Subcutaneous abdominal adipose tissue (tissue), 5 donors: ENCODE measurements at regions not wholly inside any gene's neighbourhood (a gene's known extent, or its start where the extent isn't known, plus 50 kb on each side); places are given as distances from the start of the nearest gene placed in this dataset.
"Not testable (repeated sequence)": the region's sequence is repeated elsewhere in the genome, so short reads cannot be mapped to it uniquely, and the experiment has no call there.

Source experiments
- H3K27ac ChIP-seq: one replicate; pipeline ENCODE4 v1.7.0; 2013; ENCODE audit warnings: low read depth, mild to moderate bottlenecking, inconsistent platforms, low read length, moderate library complexity
- H3K27me3 ChIP-seq, 5 donors: one replicate each; pipeline ENCODE4 v1.7.0; 2013; ENCODE audit warnings: low read length in 5 of 5, inconsistent platforms in 1 of 5; ENCODE audit not compliant: control insufficient read depth in 5 of 5, insufficient read depth in 4 of 5
- H3K36me3 ChIP-seq, 5 donors: one replicate each; pipeline ENCODE4 v1.7.0; 2013; ENCODE audit warnings: low read length in 5 of 5; ENCODE audit not compliant: control insufficient read depth in 5 of 5, insufficient read depth in 5 of 5
- H3K4me1 ChIP-seq, 5 donors: one replicate each; pipeline ENCODE4 v1.7.0; 2013; ENCODE audit warnings: low read length in 5 of 5, mild to moderate bottlenecking in 3 of 5, moderate library complexity in 1 of 5; ENCODE audit not compliant: control insufficient read depth in 5 of 5, insufficient read depth in 5 of 5
- H3K4me3 ChIP-seq, 5 donors: one replicate each; pipeline ENCODE4 v1.7.0; 2013; ENCODE audit warnings: low read length in 5 of 5, low read depth in 1 of 5
- H3K9ac ChIP-seq, 5 donors: one replicate each; pipeline ENCODE4 v1.7.0; 2013; ENCODE audit warnings: low read length in 5 of 5, mild to moderate bottlenecking in 4 of 5, moderate library complexity in 3 of 5
- H3K9me3 ChIP-seq, 5 donors: one replicate each; pipeline ENCODE4 v1.7.0; 2013; ENCODE audit warnings: low read length in 5 of 5; ENCODE audit not compliant: control insufficient read depth in 5 of 5
- donor health status: healthy.
- donor health status: healthy.
- donor health status: healthy.
- donor health status: healthy.
- donor health status: healthy.

DNA sequence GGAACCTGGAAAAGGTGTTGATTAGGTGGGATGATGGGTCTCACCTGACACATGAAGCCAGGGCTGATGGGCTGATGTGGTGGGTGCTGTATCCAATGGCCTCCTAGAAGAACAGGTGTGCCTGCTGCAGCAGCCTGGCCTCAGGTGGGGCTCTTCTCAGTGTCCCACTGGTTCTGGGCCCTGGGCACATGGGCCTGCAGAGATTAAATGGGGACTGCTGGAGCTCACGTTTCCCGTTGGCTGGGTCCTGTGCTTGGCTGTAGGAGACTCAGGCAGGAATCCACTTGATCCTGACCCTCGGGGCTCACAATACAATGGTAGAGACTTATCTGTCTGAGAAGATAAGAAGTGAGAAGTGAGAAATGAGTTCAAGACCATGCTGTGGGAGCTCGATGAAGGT lies 170.9 kb downstream of the KCNS3 start:
- no peak overlapping the region for H3K27ac ChIP-seq
- no peaks in the 10 kb centered on the region for H3K36me3 ChIP-seq
- no peak overlapping the region for H3K9ac ChIP-seq
- peaks cover 0 to 7% (median 0%) of the 10 kb centered on the region in 5 donors for H3K4me1 ChIP-seq
- no peaks in the 10 kb centered on the region for H3K9me3 ChIP-seq
- H3K4me3 ChIP-seq = no peak overlapping the region
- no peaks in the 10 kb centered on the region for H3K27me3 ChIP-seq

DNA sequence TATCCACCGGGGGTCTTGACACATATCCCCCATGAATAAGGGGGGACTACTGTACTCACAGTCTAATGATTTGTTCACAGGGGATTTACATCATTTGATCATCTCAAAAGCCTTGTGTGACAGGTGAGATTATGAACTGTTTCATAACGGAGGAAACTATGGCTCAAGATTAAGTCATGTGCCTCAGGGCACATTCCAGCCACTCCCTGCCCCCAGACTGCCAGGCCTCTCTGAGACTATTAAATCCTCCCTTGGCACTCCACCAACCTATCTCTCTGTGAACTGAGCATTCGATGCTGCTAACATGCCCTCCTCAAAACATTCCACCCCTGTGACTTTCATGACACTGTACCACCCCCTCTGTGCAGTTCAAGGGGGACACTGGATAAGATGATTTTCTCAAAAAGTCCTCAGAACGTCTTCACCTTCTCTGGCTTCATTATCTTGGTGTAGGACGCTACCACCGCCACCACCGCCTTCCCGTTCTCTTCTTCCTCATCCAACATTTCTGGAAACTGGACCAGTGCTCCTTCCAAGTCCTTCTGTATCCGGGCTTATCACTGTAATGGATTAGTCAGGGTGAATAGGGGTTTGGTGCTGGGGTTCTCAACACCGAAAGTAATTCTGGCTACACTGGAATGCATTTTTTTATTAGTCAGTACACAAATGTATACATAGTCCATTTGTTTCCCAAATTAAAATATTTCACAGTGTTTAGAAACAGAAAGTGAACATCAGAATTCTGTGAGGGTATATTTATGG lies 169.6 kb downstream of the KCNS3 start:
- Histone ChIP-seq H3K4me3 (no peak overlapping the region), H3K4me1 (peaks cover 0 to 7% (median 0%) of the 10 kb centered on the region in 5 donors), H3K36me3 (no peaks in the 10 kb centered on the region), H3K27me3 (no peaks in the 10 kb centered on the region), H3K9ac (no peak overlapping the region), H3K27ac (no peak overlapping the region), H3K9me3 (no peaks in the 10 kb centered on the region)

DNA sequence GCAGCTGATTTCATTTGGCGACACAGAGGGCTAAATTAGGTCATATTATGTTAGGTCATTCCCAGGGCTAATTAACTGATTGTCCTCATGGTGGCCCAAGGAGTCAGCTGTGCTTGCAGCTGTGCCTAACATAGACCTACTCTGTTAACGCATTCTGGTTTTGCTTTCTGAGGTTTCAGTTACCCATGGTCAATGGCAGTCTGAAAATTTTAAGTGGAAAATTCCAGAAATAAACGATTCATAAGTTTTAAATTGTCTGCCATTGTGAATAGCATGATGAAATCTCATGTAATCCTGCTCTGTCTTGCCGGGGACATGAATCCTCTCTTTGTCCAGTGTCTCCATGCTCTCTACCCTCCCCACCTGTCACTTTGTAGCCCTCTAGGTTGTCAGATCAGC lies 168.7 kb downstream of the KCNS3 start:
- no peak overlapping the region for H3K27ac ChIP-seq

GRCh38 chr2:18046558-18047212 lies 168.2 kb downstream of the KCNS3 start:
- no peaks in the 10 kb centered on the region for H3K27me3 ChIP-seq
- H3K4me1 ChIP-seq = peaks cover 0 to 7% (median 0%) of the 10 kb centered on the region in 5 donors
- H3K27ac ChIP-seq = no peak overlapping the region
- H3K9me3 ChIP-seq = no peaks in the 10 kb centered on the region
- H3K4me3 ChIP-seq = no peak overlapping the region
- H3K36me3 ChIP-seq = no peaks in the 10 kb centered on the region
- H3K9ac ChIP-seq = no peak overlapping the region

More for the DNA sequence above, 168.7 kb downstream of the KCNS3 start:
- Histone ChIP-seq H3K4me3 (no peak overlapping the region), H3K9ac (no peak overlapping the region), H3K4me1 (peaks cover 0 to 7% (median 0%) of the 10 kb centered on the region in 5 donors), H3K27me3 (no peaks in the 10 kb centered on the region), H3K36me3 (no peaks in the 10 kb centered on the region), H3K9me3 (no peaks in the 10 kb centered on the region)

- Histone ChIP-seq H3K27ac (no peak overlapping the region), H3K4me1 (peaks cover 0 to 7% (median 0%) of the 10 kb centered on the region in 5 donors), H3K4me3 (no peak overlapping the region), H3K9me3 (no peaks in the 10 kb centered on the region), H3K27me3 (no peaks in the 10 kb centered on the region), H3K36me3 (no peaks in the 10 kb centered on the region), H3K9ac (no peak overlapping the region)
These were observed 167.6 kb downstream of the KCNS3 start for GRCh38 chr2:18046017-18046416.

DNA sequence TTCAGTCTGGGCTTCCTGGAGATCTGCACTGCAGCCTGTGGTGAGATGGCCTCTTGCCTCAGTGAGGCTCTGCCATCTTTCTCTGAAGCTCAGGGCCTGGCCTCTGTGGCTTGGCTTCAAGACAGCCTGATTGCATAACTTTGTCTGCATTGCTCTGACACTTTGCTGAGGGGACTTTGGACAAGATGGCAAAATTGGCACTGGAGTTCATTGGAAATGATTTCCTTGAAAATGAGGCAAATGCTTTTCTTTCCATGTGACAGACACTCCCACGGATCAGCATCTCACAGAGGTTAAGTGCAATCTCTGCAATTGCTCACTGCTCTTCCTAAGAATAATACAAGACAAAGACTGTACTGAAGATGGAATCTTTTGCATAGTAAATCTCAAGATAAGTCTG lies 166.8 kb downstream of the KCNS3 start:
- no peaks in the 10 kb centered on the region for H3K36me3 ChIP-seq
- no peak overlapping the region for H3K27ac ChIP-seq
- no peak overlapping the region for H3K4me3 ChIP-seq
- no peak overlapping the region for H3K9ac ChIP-seq
- peaks cover 0 to 7% (median 0%) of the 10 kb centered on the region in 5 donors for H3K4me1 ChIP-seq
- no peaks in the 10 kb centered on the region for H3K27me3 ChIP-seq
- H3K9me3 ChIP-seq = no peaks in the 10 kb centered on the region

DNA sequence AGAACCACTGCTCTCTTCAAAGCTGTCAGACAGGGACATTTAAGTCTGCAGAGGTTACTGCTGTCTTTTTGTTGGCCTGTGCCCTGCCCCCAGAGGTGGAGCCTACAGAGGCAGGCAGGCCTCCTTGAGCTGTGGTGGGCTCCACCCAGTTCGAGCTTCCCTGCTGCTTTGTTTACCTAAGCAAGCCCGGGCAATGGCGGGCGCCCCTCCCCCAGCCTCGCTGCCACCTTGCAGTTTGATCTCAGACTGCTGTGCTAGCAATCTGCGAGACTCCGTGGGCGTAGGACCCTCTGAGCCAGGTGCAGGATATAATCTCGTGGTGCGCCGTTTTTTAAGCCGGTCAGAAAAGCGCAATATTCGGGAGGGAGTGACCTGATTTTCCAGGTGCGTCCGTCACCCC lies 138.9 kb downstream of the KCNS3 start:
- H3K9ac ChIP-seq, H3K9me3 ChIP-seq, H3K27ac ChIP-seq, H3K4me1 ChIP-seq, H3K4me3 ChIP-seq, H3K36me3 ChIP-seq, H3K27me3 ChIP-seq: not testable (repeated sequence)

DNA sequence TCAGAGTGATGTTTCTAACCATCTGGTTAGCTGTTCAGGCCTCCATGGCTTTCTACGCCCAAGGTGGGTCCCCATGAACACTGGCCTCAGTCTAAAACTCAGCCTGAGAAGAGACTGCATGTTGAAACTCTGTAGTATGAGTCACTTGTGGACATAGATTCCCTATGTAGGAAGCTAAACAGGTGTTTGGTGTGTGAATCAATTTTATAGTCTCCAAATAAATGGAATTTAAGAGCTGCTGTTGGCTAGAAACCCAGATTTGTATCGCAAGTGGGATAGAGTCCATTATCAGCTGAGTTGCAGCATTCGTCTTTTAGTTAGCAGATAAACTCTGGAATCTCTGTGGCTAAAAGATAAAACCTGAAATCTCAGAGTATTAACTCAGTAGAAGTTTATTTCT lies 131.4 kb downstream of the KCNS3 start:
- Histone ChIP-seq H3K4me3 (no peak overlapping the region), H3K9me3 (peaks cover 0 to 5% (median 0%) of the 10 kb centered on the region in 5 donors), H3K27ac (no peak overlapping the region), H3K9ac (no peak overlapping the region), H3K36me3 (no peaks in the 10 kb centered on the region), H3K4me1 (no peaks in the 10 kb centered on the region), H3K27me3 (no peaks in the 10 kb centered on the region)

GRCh38 chr2:18005411-18005810 lies 126.9 kb downstream of the KCNS3 start:
- H3K27me3 ChIP-seq = no peaks in the 10 kb centered on the region
- no peak overlapping the region for H3K9ac ChIP-seq
- H3K27ac ChIP-seq = no peak overlapping the region
- H3K4me3 ChIP-seq = no peak overlapping the region
- no peaks in the 10 kb centered on the region for H3K36me3 ChIP-seq
- no peaks in the 10 kb centered on the region for H3K4me1 ChIP-seq
- H3K9me3 ChIP-seq = peaks cover 0 to 14% (median 11%) of the 10 kb centered on the region in 5 donors

DNA sequence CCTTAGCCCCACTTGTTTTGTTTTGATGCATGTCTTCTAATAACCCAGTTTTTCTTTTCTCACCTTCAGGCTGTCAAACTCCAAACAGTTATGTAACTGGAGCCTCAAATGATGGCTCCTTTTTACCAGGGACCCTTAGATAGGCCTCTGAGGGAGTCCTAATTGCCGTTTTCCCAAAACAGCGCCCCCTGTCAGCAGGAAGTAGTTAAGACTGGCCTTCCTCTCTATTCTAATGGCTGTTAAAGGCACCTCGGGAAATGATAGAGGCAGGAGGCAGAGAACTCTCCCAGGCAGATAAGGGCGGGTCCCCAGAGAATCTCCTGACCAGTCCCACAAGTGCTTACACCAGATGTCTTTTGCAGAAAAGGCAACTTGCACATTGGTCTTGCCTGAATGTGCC lies 123.2 kb downstream of the KCNS3 start:
- Histone ChIP-seq H3K27me3 (no peaks in the 10 kb centered on the region), H3K4me1 (no peaks in the 10 kb centered on the region), H3K27ac (no peak overlapping the region), H3K36me3 (no peaks in the 10 kb centered on the region), H3K9ac (no peak overlapping the region), H3K4me3 (no peak overlapping the region), H3K9me3 (peaks cover 0 to 23% (median 22%) of the 10 kb centered on the region in 5 donors)
